ENCODE measurements at regions not wholly inside any gene's neighbourhood (a gene's known extent, or its start where the extent isn't known, plus 50 kb on each side); places are given as distances from the start of the nearest gene placed in this dataset.
A peak's percentile ranks its signal among the peaks of the same experiment; 100 is the strongest.
"Not testable (repeated sequence)": the region's sequence is repeated elsewhere in the genome, so short reads cannot be mapped to it uniquely, and the experiment has no call there.

DNA sequence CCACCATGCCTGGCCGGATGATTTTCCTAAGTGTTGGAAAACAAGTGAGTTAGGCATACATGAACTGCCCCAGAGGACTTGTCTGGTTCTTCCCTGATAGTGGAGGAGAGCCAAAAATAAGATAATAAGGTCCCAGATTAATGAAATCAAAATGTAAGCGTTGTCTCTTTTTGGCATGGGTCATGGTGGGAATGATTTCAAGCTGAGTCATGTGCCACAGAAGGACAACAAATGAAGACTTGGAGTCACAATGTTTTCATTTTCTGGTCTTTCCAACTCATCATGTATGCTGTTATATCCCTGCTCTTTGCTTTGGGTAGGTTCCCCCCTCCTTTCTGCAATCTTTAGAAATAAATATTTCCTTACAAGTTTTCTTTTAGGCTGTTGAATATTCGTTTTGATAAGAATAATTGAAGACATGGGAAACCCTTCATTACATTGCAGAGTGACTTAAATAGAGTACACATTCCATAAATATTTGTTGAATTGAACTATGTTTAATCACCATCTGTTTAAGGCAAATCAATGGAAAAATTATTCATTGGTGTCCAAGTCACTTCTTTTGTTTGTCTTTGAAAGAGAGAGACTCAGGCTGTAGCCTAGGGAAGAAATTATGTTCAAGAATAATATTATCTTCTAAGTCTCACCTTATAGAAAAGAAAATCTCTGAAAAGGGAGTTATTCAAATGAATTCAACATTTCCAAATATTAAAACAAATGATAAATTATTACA is 196.3 kb downstream of the CSNK1G3 start:
- peak; percentile 68 for DNase-seq (ENCODE audit: low read depth)
- H3K4me3 ChIP-seq (ENCODE audit: control insufficient read depth, low read depth, low read length), result no peak overlapping the region
- TF ChIP-seq, protein P1, sequence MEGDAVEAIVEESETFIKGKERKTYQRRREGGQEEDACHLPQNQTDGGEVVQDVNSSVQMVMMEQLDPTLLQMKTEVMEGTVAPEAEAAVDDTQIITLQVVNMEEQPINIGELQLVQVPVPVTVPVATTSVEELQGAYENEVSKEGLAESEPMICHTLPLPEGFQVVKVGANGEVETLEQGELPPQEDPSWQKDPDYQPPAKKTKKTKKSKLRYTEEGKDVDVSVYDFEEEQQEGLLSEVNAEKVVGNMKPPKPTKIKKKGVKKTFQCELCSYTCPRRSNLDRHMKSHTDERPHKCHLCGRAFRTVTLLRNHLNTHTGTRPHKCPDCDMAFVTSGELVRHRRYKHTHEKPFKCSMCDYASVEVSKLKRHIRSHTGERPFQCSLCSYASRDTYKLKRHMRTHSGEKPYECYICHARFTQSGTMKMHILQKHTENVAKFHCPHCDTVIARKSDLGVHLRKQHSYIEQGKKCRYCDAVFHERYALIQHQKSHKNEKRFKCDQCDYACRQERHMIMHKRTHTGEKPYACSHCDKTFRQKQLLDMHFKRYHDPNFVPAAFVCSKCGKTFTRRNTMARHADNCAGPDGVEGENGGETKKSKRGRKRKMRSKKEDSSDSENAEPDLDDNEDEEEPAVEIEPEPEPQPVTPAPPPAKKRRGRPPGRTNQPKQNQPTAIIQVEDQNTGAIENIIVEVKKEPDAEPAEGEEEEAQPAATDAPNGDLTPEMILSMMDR (IDR thresholded peaks at IDR 0.05; ENCODE audit: control insufficient read depth, insufficient read depth, low read depth, low read length, missing control alignments), result no peak

DNA sequence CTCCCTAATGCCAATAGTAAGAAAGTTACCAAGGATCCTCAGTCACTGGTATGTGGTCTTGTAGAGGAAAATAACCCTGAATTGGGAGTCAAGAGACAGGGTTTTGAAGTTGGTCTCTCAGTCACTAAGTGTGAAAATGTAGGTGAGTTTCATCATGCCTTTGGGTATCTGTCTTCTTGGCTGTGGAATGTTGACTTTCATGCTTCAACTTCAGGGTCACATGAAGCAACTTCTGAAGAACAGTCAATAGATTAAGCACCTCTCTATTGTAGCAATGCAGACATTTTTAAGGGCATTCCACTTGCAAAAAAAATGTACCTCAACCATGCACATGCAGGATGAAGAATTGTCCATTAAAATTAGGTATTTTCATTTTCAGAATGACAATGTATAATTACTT is 194.6 kb downstream of the CSNK1G3 start:
- DNase-seq (ENCODE audit: low read depth), result no peak
- TF ChIP-seq, protein P1 (IDR thresholded peaks at IDR 0.05; ENCODE audit: control insufficient read depth, insufficient read depth, low read depth, low read length, missing control alignments), result no peak
- H3K4me3 ChIP-seq (ENCODE audit: control insufficient read depth, low read depth, low read length), result no peak overlapping the region

DNA sequence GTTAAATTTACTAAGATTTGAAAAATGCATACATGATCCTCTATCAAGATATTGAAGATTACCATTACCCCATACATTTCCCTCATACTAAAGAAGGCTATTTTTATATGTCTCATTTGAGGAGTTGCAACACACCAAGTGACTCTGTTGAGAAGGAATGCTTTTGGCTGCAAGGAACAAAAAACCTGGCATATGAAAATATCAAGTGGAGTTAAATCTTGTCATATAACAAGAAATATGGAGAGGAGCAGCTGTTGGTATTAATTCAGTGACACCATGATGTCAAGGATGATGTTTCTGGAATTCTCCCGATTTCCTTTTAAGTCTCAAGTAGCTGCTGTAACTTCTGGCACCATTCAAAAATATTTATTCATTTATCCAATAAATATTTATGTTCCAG is 193.8 kb downstream of the CSNK1G3 start:
- DNase-seq (ENCODE audit: low read depth), result no peak
- no peak overlapping the region for H3K4me3 ChIP-seq (ENCODE audit: control insufficient read depth, low read depth, low read length)
- TF ChIP-seq, protein P1 (IDR thresholded peaks at IDR 0.05; ENCODE audit: control insufficient read depth, insufficient read depth, low read depth, low read length, missing control alignments), result no peak

DNA sequence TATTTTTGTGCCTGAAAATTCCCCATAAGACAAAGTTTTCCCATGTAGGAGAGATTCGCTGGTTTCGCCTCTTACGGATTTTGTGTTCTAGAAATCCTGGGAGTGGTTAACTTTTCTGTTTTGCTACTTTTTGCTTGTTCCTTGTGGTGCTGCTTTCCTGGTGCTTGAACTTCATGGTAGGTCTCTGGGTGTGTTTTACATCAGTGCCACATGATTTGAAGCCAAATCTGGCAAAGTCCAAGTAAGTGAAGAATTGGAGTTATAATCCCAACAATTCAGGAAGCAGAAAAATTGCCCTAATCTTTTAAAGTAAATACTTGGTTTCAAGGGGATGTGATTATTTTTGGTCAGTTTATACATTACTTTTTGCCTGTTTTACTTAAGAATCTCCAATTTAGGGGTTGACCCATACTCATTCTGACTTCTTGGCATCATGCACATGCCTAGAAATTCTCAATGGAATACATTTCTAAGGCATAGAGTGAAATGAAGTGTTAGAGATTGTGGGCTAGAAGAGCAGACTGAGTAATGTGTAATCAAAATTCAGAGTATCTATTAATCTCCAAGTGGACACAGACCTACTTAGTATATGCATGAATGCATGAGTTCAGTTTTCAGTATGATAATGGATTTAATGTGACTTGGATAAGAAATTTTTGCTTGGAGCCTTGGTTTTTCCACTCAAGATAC is 189.7 kb downstream of the CSNK1G3 start:
- no peak for DNase-seq (ENCODE audit: low read depth)
- H3K4me3 ChIP-seq (ENCODE audit: control insufficient read depth, low read depth, low read length), result no peak overlapping the region
- TF ChIP-seq, protein P1 (IDR thresholded peaks at IDR 0.05; ENCODE audit: control insufficient read depth, insufficient read depth, low read depth, low read length, missing control alignments), result no peak

DNA sequence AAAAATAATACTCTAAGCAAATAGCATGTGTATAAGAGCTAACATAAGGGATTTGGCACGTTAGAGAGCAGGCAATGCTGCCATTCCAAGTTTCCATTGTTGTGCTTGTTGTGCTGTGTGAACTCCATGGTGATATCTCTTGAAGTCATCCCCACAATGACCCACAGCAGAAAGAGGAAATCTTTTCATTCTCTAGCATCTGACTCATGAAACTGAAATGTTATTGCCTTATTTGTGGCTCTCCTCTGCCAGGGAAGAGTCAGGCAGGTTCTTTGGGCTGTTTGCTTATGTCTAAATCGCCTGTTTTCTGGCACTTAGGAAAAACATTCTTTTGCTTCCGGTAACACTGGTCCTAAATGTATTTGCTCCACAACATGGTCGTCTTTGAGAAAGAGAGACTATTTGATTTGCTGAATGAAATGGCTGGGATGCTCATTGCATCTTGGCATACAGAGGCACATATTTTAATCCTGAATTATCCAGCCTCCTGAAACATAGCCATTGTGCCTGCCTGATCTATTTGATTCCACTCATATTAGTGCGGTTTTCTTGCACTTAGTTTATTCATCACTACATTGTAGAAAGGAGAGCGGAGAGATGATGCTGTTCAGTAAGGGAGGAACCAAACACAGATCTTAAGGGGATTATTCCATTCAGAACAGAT is 188.8 kb downstream of the CSNK1G3 start:
- TF ChIP-seq, protein P1 (IDR thresholded peaks at IDR 0.05; ENCODE audit: control insufficient read depth, insufficient read depth, low read depth, low read length, missing control alignments), result no peak
- DNase-seq (ENCODE audit: low read depth), result peak; percentile 95
- no peak overlapping the region for H3K4me3 ChIP-seq (ENCODE audit: control insufficient read depth, low read depth, low read length)

DNA sequence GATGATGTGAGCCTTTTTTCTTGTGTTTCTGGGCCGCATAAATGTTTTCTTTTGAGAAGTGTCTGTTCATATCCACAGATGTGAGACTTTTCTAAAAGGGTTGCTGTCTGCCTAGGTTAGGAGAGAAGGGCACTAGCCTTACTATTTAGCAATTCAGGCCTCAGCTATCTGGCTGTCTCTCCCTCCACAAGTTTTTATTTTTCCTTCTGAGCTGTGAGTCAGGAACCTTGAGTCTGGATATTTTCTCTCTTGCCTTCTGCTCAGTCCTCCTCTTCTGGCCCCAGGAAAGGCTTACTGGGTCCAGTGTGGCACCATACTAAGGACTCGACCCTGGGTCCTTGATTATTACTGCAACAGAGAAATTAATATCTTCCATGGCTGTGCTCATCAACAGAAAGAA is 187.6 kb downstream of the CSNK1G3 start:
- no peak overlapping the region for H3K4me3 ChIP-seq (ENCODE audit: control insufficient read depth, low read depth, low read length)
- TF ChIP-seq, protein P1 (IDR thresholded peaks at IDR 0.05; ENCODE audit: control insufficient read depth, insufficient read depth, low read depth, low read length, missing control alignments), result no peak
- no peak for DNase-seq (ENCODE audit: low read depth)

DNA sequence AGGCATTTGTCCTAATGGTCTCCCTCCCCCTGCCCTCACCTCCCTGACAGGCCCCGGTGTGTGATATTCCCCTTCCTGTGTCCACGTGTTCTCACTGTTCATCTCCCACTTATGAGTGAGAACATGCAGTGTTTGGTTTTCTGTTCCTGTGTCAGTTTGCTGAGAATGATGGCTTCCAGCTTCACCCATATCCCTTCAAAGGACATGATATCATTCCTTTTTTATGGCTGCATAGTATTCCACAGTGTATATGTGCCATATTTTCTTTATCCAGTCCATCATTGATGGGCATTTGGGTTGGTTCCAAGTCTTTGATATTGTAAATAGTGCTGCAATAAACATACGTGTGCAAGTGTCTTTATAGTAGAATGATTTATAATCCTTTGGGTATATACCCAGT is 187.0 kb downstream of the CSNK1G3 start:
- DNase-seq (ENCODE audit: low read depth); H3K4me3 ChIP-seq (ENCODE audit: control insufficient read depth, low read depth, low read length): not testable (repeated sequence)
